ENCODE measurements at regions not wholly inside any gene's neighbourhood (a gene's known extent, or its start where the extent isn't known, plus 50 kb on each side); places are given as distances from the start of the nearest gene placed in this dataset.
A peak's percentile ranks its signal among the peaks of the same experiment; 100 is the strongest.

DNA sequence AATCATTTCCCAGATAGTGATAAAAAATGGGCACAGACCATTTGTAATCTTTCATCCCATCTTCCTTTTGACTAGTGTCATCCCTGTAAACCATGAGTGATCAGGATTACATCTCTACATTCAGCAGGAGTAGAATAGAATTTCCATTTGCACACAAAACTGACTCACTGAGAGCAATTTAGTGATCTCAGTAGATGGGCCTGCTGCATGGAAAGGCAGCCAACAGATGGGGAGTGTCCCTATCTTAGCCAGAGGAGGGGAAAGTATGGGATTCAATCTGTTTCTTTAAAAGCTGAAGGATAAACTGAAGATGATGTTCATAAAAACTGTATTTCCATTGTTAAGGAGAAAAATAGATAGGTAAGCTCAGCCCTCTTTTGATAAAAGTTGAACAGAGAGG, 441.7 kb downstream of the ZNF521 start:
- peak; percentile 21 for DNase-seq

DNA sequence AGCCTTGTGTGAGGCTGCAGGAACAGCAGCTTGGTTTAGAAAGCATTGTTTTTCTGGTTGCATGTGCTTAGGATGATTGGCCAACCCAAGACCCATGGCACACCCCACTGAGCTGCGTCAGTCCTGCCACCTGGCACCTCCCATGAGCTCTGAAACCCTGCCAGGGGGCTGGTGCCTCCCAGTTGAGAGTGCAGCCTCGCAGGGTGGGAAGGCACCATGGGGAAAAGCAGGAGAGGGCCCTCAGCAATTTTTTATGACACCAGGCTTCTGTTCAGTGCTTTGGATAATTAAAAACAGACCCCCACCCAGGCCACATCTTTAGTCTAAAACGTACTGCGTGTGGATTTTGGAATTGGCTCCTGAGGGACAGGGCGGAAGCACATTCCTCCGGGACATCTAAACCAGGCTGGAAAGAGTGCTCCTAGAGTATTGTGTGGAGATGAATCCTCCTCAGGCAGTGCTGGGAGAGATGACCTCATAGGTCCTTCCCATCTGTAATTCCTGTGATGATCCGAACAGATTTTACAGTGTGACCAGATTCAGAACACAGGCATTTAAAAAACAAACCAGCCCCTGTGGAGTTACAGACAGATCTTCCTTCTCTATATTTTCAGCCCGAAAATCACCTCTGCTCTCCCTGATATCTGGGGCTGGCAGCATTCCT, 438.3 kb downstream of the ZNF521 start:
- DNase-seq: peak; percentile 59

DNA sequence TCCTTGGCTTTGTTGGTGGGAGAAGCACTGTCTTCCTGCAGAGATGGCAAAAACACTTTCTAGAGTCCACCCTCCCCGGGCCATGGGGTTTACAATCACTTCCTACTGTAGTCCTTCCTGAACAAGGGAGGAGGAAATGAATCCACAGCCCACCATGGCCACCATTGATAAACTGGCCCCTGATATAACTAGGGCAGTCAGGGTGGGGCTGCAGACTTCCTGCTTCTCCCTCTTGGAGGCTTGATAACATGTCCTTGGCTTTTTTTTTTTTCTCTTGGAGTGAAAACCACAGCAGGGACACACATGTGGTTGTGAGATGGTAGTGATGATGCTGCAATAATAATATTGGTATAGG, 437.8 kb downstream of the ZNF521 start:
- no peak for DNase-seq

DNA sequence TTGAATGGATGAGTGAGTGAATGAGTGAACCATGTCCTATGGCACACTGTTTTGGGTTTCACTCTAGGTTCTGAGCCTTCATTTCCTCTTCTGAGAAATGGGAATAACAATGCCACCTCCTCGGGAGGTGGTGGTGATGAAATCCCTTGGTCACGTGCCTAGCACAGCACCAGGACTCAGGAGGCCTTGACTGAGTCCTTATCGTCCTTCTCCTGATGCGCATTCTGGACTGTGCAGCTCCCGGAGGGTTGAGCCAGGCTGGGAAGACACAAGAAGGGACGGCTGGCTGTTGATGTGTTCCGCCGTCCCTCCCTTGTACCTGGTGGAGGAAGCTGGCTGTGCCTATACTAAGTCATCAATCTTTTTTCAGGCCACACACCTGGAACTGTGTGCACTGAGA, 437.3 kb downstream of the ZNF521 start:
- no peak for DNase-seq

DNA sequence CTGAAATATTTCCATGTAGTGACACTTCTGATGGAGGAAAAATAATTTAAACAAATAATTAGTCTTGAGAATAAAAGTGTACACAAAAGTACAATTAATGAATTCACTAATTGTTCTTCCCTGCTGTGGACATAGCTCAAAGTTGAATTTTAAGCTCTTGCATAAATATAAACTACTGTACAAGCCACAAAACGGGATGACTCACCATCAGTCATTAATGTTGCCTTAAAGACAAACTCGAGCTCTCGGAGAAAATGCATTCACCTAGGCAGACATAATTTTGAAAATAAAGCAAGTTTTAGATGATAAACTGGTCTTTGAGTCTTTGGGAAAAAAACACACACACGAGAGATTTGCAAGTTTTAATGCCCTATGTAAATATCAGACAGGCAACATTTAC, 436.4 kb downstream of the ZNF521 start:
- DNase-seq: no peak

DNA sequence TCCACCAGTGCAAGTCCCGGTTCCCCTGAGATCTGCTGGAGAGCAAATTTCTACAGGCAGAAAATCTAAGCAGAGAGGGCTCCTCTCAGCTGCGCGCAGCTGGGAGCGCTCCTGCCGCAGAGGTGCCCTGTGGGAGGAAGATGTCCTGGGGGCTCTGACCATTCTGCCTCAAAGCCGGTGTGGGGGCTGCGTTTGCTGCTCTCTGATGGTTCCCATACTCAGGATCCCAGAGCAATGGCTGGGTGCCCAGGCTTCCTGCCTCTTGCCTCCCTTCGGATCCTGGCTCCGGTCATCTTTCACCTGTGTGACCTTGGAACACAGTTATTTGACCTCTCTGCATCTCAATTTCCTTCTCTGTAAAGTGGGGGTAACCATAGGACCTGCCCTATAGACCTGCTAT, 434.2 kb downstream of the ZNF521 start:
- no peak for DNase-seq

DNA sequence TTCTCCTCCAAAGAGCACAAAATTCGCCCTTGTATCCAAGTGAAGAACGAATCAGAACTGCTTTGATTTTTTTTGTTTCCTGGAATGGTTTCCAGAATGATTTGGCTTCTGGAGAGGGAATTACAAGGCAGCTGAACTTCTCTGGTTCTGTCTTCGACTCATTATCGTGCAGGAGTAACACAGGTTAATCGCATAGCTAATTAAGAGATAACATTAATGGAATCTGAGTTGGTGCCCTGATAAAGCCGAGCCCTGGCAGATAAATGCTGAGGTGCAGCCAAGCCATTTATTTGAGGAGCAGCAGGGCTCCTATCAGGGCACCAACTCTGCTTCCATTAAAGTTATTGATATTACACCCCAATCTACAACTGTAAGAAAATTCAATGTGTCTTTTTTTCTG, 433.7 kb downstream of the ZNF521 start:
- DNase-seq: no peak

DNA sequence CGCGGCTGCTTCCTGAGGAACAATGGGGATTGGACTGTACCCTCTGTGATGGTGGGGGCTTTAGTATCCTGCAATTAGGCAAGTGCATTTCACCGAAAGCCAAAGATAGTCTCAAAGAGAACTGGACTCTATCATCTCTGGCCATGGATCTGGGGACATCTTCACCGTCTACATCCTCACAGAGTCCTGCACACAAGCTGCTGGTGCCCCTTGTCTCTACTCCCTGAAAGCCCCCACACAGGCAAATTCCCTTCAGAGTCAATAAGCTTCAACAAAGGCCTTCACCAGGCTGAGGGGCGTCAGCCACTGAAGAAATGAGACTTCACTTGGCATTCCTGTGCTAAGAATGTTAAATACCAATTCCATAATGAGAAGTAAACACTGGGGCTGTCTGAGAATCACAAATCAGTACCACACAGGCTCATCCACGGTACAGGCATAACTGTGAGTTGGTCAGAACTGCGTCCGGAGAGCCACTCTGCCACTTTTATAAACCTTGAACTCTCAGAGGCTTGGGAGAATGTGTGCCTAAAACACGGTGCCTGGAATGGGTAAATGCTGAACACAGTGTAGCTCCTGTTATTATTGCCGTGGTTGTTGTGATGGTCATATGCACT, 432.7 kb downstream of the ZNF521 start:
- no peak for DNase-seq

DNA sequence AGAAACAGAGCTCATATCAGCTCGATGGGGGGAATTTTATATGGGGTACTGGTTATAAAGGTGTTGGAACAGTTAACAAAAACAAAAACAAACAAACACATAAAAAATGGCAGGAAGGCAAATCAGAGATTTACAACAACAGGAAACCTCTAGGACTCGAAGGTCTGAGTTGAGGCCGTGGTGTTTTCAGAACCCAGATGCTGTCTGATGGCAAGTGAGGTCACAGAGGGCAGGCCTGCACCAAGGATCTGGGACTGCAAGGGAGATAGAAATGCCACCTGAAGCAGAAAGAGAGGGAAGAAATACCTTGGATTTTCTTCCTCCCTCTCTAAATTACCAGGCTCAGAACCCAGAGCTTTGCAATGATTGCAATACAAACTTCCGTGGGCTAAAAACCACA, 429.5 kb downstream of the ZNF521 start:
- no peak for DNase-seq

DNA sequence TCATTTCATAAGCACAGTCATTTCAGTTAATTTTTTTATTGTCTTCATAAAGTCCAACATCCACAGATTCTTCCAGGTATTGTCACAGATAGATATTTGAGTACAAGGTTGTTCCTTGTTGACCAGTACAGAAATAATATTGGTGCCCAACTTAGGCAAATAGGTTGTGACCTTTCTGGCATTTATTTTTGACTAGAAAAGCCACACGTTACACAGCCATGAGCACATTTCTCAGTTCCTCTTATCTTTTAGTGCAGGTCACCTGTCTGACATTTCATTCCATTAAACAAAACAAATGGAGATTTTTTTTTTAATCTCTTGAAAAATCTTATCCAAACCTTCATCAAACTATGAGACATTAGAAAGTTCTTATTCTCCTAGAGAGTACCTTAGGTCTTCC, 428.8 kb downstream of the ZNF521 start:
- DNase-seq: no peak

DNA sequence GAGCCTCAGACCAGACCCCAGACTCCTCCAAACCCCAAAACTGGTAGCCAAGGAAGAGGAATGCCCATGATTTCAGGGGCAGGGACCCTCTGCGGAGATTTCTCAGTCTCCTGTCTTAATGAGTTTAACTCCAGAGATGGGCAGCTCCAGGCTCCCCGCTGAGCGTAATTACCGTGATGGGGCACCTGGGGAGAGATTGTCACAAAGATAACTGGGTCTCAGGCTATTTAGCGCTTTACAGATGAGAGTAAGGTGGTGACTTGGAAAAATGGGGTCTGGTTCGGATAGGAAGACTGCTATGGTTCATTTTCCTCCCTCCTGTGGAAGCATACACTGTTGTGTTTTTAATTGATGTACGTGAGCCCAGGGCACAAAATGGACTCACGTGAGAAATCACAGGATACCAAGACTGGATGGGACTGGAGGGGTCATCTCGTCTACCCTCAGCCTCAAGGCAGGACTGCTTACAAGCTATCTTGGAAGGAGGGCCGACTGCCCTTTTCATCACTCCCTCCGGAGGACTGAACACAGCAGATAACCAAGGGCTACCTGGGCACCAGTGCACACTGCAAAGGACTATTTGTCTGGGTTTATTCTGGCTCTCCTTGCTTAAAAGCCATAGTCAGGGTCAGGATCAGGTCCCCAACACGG, 427.8 kb downstream of the ZNF521 start:
- DNase-seq: no peak

DNA sequence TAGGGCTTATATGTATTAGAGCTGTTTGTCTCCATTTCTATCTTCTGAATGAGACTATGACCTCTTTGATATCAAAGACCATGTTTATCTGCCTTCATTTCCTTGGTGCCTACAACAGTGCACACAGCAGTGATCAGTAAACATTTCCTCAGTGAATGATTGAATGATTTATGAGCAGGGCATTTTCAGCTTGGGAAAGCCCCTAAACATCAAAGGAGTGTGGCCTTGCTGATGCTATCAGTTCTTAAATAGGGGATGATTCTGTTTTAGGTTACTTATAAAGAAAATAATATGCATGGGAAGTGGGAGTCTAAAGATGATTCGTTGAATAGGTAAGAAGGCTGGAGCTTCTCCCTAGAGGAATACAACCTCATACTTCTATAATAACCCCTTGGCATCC, 425.3 kb downstream of the ZNF521 start:
- no peak for DNase-seq

DNA sequence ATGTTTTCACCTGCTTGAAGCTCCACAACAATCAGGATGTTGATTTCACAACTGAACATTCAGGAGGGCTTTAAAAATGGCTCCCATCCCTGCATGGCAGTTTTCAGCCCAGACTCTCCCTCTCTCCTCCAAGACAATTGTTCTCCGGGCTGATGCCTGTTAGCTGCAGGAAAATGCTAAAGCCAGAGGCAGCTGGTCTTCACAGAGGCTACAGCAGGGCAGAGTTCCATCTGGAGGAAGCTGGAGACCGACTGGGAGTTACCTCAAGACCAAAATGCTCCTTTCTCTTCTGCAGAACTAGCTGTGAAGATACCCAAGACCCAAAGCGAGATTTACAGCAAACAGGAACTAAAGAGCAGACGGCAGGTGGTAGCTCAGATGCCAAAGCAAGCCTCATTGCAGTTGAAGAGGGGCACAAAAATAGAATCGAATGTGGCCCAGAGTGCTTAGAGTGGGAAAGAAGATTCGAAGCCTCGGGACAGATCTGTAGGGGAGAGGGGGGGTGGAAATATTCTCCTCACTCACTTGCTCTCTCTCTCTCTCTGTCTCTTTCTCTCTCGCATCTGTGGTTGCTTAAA, 423.6 kb downstream of the ZNF521 start:
- DNase-seq: no peak

DNA sequence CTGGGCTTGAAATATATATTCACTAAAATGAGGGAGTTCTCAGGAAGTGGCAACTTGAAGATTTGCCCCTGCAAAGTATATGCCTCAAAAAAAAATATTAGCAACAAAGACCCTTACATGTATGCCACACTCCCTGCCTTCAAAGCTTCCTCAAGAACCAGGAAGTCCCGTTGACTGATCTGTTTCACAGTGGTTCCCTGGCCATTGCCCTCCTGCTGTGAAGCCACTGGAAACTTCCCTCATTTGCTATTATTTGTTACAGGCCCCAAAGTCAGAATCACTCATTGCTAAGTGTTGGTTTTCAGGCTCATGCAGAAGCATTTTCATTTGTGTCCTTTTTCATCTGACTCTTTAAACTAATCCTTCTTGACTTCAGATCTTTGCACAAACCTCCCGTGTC, 421.5 kb downstream of the ZNF521 start:
- no peak for DNase-seq

DNA sequence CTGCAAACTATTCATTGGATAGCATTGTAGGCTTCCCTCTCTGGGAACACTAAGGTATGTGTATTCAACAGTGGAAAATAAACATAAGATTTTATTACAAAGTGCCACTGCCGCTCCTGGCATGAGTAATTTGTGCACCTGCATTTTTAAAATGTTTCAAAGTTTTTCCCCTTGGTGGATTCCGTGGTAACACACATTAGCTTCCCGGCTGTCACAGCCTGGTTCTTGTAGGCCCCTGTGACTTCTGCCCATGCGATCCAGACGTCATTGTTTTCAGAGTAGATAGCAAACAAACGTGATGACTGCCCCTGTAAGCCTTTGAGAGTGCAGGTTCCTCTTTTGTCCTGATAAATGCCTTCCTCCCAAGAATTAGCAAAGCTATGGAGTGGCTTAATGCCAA, 421.0 kb downstream of the ZNF521 start:
- DNase-seq: no peak

DNA sequence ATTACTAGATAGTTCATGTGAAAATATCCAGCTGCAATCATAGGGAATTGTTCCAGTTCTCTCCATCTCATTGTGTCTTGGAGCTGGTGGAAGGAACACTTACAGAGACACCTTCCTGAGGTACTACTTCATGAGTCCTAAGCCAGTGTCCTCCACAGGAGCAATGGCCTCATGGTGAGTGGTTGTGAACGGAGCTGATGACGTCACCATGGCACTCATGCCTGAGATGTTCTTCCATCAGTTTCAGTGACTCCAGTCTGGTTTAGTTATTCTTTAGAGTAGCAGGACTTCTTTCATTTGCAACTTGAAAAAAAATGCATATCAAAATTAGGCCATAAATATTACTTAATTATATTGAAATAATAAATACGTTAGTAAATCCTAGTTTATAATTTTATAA, 418.6 kb downstream of the ZNF521 start:
- no peak for DNase-seq

DNA sequence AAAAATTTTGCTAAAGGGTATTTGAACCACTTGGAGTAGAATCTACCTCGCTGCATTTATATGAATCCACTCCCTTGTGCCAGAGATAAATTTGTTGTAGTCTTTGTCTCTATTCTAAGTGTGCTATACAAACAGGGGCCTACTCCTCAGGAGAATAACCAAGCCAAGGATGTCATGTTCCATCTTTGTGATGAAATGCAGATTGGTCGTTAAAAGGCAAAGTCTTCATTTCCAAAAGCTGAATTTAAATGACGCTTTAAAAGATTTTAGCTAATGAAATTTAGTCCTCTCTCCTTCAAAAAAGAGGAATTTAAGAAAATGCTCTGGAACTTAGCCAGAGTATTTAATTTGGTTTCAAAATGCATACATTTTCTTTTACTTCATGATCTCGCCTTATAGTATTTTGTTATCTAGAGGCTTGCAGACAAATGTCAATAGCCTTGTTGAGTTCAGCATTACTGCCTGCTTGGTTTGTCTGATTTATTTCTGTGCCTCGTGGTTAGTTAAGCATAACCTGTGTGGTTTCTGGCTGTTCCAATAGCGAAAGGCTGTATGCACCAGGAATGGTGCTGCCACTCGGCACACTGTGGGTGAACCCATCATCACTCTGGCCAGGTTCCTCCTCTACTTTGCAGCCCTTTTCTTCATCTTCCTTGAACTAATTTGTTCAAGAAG, 417.6 kb downstream of the ZNF521 start:
- DNase-seq: no peak

DNA sequence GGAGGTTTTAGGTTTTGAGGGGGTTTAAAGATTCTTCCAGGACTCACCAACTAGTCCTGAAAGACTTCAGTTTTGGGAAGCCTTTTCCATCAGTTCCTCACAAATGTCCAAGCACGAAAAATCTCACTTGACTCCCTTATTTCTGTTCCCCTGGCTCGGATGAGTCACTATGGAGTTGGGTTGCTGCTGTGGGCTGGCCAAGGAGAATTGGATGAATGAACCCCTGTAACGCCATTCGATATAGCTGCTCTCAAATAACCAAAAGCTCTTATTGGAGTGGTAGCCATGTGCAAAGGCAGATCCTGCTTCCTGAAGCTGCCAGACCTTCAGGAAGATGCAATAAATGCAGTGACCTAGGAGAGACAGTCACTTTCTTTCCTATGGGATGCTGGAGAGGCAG, 417.0 kb downstream of the ZNF521 start:
- DNase-seq: no peak

DNA sequence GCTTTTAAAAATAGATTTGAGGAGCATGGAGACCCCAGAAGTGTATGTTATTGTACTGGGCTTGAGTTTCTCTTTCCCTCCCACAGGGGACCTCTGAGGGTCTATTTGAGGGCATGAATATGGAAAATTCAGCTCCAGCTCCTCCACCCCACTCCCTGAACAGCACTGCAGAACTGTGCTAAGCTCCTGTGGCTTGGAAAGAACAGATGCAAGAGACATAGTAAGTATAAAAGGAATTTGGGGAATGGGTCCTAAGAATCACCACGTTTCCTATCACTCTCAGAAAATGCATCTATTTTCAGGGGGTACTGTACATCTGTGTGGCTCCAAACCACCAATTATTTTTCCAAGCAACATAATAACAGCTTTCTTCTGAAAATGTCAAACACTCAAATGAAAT, 416.1 kb downstream of the ZNF521 start:
- no peak for DNase-seq

DNA sequence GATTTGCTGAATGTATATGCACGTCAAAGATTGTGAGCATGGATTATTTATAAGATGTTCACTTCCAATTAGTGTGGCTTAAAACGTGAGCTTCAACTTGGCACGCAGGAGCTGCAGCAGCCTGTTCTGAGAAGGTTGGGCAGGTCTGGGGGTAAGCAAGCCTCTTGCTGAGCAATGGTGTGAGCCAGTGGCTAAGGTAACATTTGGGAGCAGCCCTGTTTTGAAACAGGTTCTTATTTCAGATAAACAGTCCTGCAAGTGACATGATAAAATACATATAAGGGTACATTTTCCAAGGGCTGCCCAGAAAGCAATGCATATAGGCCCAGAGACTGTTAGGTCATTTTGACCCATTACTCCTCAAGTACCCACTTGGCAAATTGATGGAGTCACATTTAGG, 415.3 kb downstream of the ZNF521 start:
- DNase-seq: no peak

DNA sequence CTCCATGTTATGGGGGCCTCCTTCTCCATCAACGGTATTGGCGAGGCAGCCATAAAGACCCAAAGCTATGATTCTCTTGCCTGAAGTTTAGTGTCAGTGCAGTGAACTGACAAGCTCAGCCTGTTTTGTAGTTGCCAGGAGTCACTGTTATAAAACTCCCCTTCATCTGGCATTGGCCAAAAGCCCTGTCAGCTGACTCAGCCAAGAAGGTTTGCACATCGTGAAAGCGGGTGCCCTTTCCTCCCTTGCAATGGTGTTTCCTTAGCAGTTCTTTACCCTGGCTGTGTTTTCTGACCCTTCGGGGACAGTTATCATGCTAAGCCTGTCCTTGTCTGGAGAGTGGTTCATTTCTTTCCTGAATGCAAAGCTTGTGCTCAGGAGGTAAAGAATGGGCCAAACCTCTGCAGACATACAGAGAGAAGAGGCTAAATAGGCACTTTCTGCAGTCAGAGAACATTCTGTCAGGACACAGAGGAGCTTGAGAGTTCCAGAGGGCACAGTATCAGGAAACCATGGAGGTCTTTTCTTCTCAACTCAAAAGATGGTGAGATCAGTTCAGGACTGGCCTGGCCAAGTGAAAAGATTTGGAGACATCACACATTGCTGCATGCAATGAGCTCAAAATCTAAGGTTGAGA, 414.2 kb downstream of the ZNF521 start:
- DNase-seq: no peak

DNA sequence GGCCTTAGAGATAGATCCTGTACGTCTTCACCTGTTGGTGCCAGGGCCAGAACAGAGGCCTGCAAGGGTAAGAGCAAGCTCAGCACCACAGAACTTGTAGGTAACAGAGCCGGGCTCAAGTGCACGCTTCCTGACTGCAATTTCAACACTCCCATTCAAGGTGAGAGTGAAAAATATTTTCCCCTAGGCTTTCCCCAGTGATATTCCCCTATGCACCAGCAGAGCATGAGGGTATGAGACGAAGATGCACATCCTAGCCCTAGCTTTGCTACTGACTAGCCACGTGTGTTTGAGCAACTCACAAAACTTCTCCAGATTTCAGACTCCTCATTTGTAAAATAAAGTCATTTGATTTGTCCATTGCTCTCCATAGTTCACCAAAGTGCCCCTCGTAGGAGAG, 411.6 kb downstream of the ZNF521 start:
- no peak for DNase-seq
